Smooth muscle cell (in vitro differentiated cells): ENCODE measurements at regions not wholly inside any gene's neighbourhood (a gene's known extent, or its start where the extent isn't known, plus 50 kb on each side); places are given as distances from the start of the nearest gene placed in this dataset.

ENCODE experiments used
- DNase-seq: peaks from one replicate; lab custom pipeline; 2025; ENCODE audit not compliant: unreplicated experiment; lab: John Stamatoyannopoulos, UW
- H2AFZ ChIP-seq: fragments of 200-600 bp; sonication (generic); 2 replicates; pipeline ENCODE4 v1.6.0; 2016; ENCODE audit warnings: antibody characterized with exemption, low read depth, mild to moderate bottlenecking
- H3F3A ChIP-seq: fragments of 200-600 bp; sonication (generic); 2 replicates; pipeline ENCODE4 v1.6.0; 2017; ENCODE audit warnings: antibody characterized with exemption, low read depth
- H3K27ac ChIP-seq: fragments of 200-600 bp; sonication (generic); 2 replicates; pipeline ENCODE4 v1.5.1; 2016; ENCODE audit warnings: low read depth, mild to moderate bottlenecking
- H3K27me3 ChIP-seq: fragments of 200-600 bp; sonication (generic); 2 replicates; pipeline ENCODE4 v1.6.1; 2016; ENCODE audit warnings: low read depth, mild to moderate bottlenecking
- H3K36me3 ChIP-seq: fragments of 200-600 bp; sonication (generic); 2 replicates; pipeline ENCODE4 v1.5.1; 2016; ENCODE audit warnings: low read depth
- H3K4me1 ChIP-seq: fragments of 200-600 bp; sonication (generic); 2 replicates; pipeline ENCODE4 v1.5.1; 2016; ENCODE audit warnings: low read depth
- H3K4me2 ChIP-seq: fragments of 200-600 bp; sonication (generic); 2 replicates; pipeline ENCODE4 v1.6.0; 2016; ENCODE audit warnings: mild to moderate bottlenecking
- H3K4me3 ChIP-seq: fragments of 200-600 bp; sonication (generic); 2 replicates; pipeline ENCODE4 v1.5.1; 2016; ENCODE audit warnings: mild to moderate bottlenecking
- H3K79me2 ChIP-seq: fragments of 200-600 bp; sonication (generic); 2 replicates; pipeline ENCODE4 v1.6.0; 2016; ENCODE audit warnings: low read depth, mild to moderate bottlenecking
- H3K9ac ChIP-seq: fragments of 200-600 bp; sonication (generic); 2 replicates; pipeline ENCODE4 v1.6.0; 2016; ENCODE audit warnings: low read depth
- H3K9me3 ChIP-seq: fragments of 200-600 bp; sonication (generic); replicated peaks from 2 replicates; pipeline ENCODE4 v1.5.1; 2016; ENCODE audit warnings: low read depth
- H4K20me1 ChIP-seq: fragments of 200-600 bp; sonication (generic); 2 replicates; pipeline ENCODE4 v1.6.0; 2016; ENCODE audit warnings: low read depth
- WGBS: methylation state at CpG from one replicate; pipeline ENCODE4 v1.1.7; 2016; ENCODE audit warnings: low lambda C conversion rate; 5-methylcytosine and 5-hydroxymethylcytosine counted together
- TF ChIP-seq, protein P1 (sequence below): fragments of 200-600 bp; sonication (generic); IDR thresholded peaks from 2 replicates; pipeline ENCODE4 v1.5.1; 2017; ENCODE audit warnings: borderline replicate concordance, mild to moderate bottlenecking, antibody characterized with exemption; ENCODE audit not compliant: insufficient read depth, poor library complexity, severe bottlenecking

DNA sequence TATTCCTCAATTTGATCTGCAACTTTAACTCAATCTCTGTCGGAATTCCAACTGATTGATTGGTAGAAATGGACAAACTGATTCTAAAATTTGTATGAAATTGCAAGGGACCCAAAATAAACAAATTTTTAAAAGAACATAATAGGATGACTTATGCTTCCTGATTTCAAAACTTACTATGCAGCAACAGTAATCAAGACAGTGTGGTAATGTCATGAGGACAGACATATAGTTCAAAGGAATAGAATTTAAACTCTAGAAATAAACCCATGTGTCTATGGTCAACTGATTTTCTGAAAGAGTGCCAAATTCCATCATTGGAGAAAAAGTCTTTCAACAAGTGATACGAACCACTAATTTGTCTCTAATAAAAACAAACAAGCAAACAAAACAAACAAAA, 1320.1 kb upstream of the GJE1 start:
- TF ChIP-seq, protein P1, sequence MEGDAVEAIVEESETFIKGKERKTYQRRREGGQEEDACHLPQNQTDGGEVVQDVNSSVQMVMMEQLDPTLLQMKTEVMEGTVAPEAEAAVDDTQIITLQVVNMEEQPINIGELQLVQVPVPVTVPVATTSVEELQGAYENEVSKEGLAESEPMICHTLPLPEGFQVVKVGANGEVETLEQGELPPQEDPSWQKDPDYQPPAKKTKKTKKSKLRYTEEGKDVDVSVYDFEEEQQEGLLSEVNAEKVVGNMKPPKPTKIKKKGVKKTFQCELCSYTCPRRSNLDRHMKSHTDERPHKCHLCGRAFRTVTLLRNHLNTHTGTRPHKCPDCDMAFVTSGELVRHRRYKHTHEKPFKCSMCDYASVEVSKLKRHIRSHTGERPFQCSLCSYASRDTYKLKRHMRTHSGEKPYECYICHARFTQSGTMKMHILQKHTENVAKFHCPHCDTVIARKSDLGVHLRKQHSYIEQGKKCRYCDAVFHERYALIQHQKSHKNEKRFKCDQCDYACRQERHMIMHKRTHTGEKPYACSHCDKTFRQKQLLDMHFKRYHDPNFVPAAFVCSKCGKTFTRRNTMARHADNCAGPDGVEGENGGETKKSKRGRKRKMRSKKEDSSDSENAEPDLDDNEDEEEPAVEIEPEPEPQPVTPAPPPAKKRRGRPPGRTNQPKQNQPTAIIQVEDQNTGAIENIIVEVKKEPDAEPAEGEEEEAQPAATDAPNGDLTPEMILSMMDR, result no peak
- DNase-seq, result no peak
- 97% methylated on average over 2 of the region's 2 CpGs for WGBS
- peaks cover 9% of the 10 kb centered on the region for H3K4me1 ChIP-seq
- H3K36me3 ChIP-seq, result no peaks in the 10 kb centered on the region
- H3K4me2 ChIP-seq, result no peak overlapping the region
- H3K79me2 ChIP-seq, result no peaks in the 10 kb centered on the region
- H2AFZ ChIP-seq, result no peak overlapping the region
- no peak overlapping the region for H3K4me3 ChIP-seq
- H3K27ac ChIP-seq, result no peak overlapping the region
- H3K9ac ChIP-seq, result no peak overlapping the region
- no peaks in the 10 kb centered on the region for H3K27me3 ChIP-seq
- H3F3A ChIP-seq, result no peaks in the 10 kb centered on the region
- no peaks in the 10 kb centered on the region for H3K9me3 ChIP-seq
- H4K20me1 ChIP-seq, result no peaks in the 10 kb centered on the region

DNA sequence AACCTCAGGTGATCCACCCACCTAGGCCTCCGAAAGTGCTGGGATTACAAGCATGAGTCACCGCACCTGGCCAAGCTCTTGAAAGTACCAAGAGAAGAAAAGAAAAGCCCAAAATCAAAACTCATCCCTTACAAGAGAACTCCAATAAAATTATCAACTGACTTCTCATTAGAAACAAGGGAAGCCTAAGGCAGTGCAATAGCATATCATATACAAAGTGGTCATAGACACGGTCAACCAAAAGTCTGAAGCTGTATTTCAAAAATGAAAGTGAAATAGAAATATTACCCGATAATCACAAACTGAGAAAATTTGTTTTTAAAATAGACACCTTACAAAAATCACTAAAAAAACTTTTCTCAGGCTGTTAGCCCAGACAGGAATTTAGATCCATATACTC, 1321.1 kb upstream of the GJE1 start:
- H3K4me2 ChIP-seq, result no peak overlapping the region
- H3K9ac ChIP-seq, result no peak overlapping the region
- H3K4me3 ChIP-seq, result no peak overlapping the region
- H3K27me3 ChIP-seq, result no peaks in the 10 kb centered on the region
- H3K27ac ChIP-seq, result no peak overlapping the region
- H2AFZ ChIP-seq, result no peak overlapping the region
- TF ChIP-seq, protein P1, result no peak
- no peak for DNase-seq
- H3K79me2 ChIP-seq, result no peaks in the 10 kb centered on the region
- WGBS, result 93% methylated on average over 4 of the region's 4 CpGs
- H3F3A ChIP-seq, result no peaks in the 10 kb centered on the region
- peaks cover under 1% of the 10 kb centered on the region for H3K4me1 ChIP-seq
- H3K9me3 ChIP-seq, result no peaks in the 10 kb centered on the region
- no peaks in the 10 kb centered on the region for H4K20me1 ChIP-seq
- no peaks in the 10 kb centered on the region for H3K36me3 ChIP-seq

DNA sequence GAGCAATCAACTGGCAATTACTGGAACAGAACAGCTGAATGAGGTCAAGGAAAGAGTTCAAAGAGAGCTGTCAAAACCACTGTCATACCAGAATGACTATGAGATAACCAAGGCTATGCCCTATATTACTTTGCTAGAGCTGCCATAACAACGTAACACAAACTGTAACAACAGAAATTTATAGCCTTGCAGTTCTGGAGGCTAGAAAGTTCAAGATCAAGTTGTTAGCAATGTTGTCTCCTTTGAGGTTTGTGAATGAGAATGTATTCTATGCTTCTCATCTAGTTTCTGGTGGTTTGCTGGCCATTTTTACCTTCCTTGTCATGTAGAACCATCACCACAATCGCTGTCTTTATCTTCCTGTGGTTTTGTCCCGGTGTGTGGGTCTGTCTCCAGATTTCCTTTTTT, 1323.0 kb upstream of the GJE1 start:
- no peak overlapping the region for H3K4me3 ChIP-seq
- no peak overlapping the region for H3K9ac ChIP-seq
- DNase-seq, result no peak
- no peaks in the 10 kb centered on the region for H3K4me1 ChIP-seq
- H3K9me3 ChIP-seq, result no peaks in the 10 kb centered on the region
- TF ChIP-seq, protein P1, result no peak
- WGBS, result 46% methylated on average over 3 of the region's 3 CpGs
- no peaks in the 10 kb centered on the region for H3K79me2 ChIP-seq
- H3F3A ChIP-seq, result no peaks in the 10 kb centered on the region
- no peak overlapping the region for H3K4me2 ChIP-seq
- no peak overlapping the region for H2AFZ ChIP-seq
- H3K36me3 ChIP-seq, result no peaks in the 10 kb centered on the region
- H3K27ac ChIP-seq, result no peak overlapping the region
- no peaks in the 10 kb centered on the region for H3K27me3 ChIP-seq
- no peaks in the 10 kb centered on the region for H4K20me1 ChIP-seq

DNA sequence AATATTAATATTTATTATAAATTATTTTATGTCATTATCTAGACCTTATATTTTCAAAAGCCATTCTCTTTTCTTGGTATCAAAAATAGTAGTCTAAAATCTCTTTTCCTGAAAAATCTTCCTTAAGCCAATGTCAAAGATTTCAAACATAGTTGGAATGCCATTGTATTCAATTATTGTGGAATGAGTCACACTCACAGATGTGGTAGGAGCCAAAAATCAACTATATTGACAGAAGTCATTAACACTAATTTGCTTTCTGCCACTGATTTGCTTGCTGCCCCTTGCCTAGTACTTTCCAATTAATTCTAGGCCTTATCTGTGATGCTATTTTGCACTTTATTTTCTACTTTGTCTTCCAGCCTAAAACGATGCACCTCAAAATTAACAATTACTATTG, 1326.3 kb upstream of the GJE1 start:
- H4K20me1 ChIP-seq, result no peaks in the 10 kb centered on the region
- no peak for DNase-seq
- no peak overlapping the region for H3K4me3 ChIP-seq
- no peaks in the 10 kb centered on the region for H3K27me3 ChIP-seq
- TF ChIP-seq, protein P1, result no peak
- no peaks in the 10 kb centered on the region for H3K4me1 ChIP-seq
- H3K36me3 ChIP-seq, result no peaks in the 10 kb centered on the region
- no peaks in the 10 kb centered on the region for H3K79me2 ChIP-seq
- H3F3A ChIP-seq, result no peaks in the 10 kb centered on the region
- H3K9ac ChIP-seq, result no peak overlapping the region
- 90% methylated on average over 1 of the region's 1 CpG for WGBS
- H2AFZ ChIP-seq, result no peak overlapping the region
- no peaks in the 10 kb centered on the region for H3K9me3 ChIP-seq
- H3K27ac ChIP-seq, result no peak overlapping the region
- H3K4me2 ChIP-seq, result no peak overlapping the region
